CD4-positive, CD25-positive, alpha-beta regulatory T cell (primary cell): ENCODE measurements at regions not wholly inside any gene's neighbourhood (a gene's known extent, or its start where the extent isn't known, plus 50 kb on each side); places are given as distances from the start of the nearest gene placed in this dataset.

Experiments
- ATAC-seq, 2 donors: fragments of 150-1000 bp; cut with Tn5 transposase; one replicate each; pipeline ENCODE4 v1.10.0; 2021; ENCODE audit warnings: low read depth in 2 of 2, moderate number of reproducible peaks in 2 of 2, moderate library complexity in 1 of 2
- DNase-seq, 3 donors: peaks; one replicate each; pipeline versions ENCODE4 v3.0.0 to v3.0.0-alpha.2; 2012 to 2022; ENCODE audit warnings: mixed read lengths in 1 of 3
- H3K27ac ChIP-seq: one replicate; pipeline ENCODE4 v1.7.0; 2013; ENCODE audit warnings: mild to moderate bottlenecking, low read length; ENCODE audit not compliant: insufficient read depth, poor library complexity, severe bottlenecking
- H3K27me3 ChIP-seq: one replicate; pipeline ENCODE4 v1.7.0; 2013; ENCODE audit warnings: low read length; ENCODE audit not compliant: control insufficient read depth, insufficient read depth
- H3K36me3 ChIP-seq: one replicate; pipeline ENCODE4 v1.7.0; 2013; ENCODE audit warnings: mild to moderate bottlenecking, low read length, moderate library complexity; ENCODE audit not compliant: control insufficient read depth, insufficient read depth
- H3K4me1 ChIP-seq: 2 replicates; pipeline ENCODE4 v1.7.0; 2013; ENCODE audit warnings: mild to moderate bottlenecking, low read length; ENCODE audit not compliant: insufficient read depth, control insufficient read depth, poor library complexity, severe bottlenecking
- H3K4me3 ChIP-seq: one replicate; pipeline ENCODE4 v1.7.0; 2013; ENCODE audit warnings: low read depth, mild to moderate bottlenecking, low read length, moderate library complexity
- H3K9me3 ChIP-seq, 2 experiments: 1 replicate in 1 of 2; 2 replicates in 1 of 2; pipeline ENCODE4 v1.7.0; 2013; ENCODE audit warnings: low read length in 2 of 2, mild to moderate bottlenecking in 1 of 2, moderate library complexity in 1 of 2; ENCODE audit not compliant: control insufficient read depth in 2 of 2
- H3K27ac Mint-ChIP-seq, 3 donors: one replicate each; pipeline ENCODE4 v1.8.0; 2020 to 2022; ENCODE audit warnings: mild to moderate bottlenecking in 3 of 3, mixed read lengths in 3 of 3, moderate library complexity in 2 of 3
- H3K27me3 Mint-ChIP-seq: one replicate; pipeline ENCODE4 v1.8.0; 2022; ENCODE audit warnings: mild to moderate bottlenecking, mixed read lengths
- H3K36me3 Mint-ChIP-seq: one replicate; pipeline ENCODE4 v1.8.0; 2020; ENCODE audit warnings: mixed read lengths
- H3K4me1 Mint-ChIP-seq, 4 donors: one replicate each; pipeline ENCODE4 v1.8.0; 2020 to 2022; ENCODE audit warnings: mixed read lengths in 4 of 4, mild to moderate bottlenecking in 1 of 4
- H3K4me3 Mint-ChIP-seq, 4 donors: one replicate each; pipeline ENCODE4 v1.8.0; 2020 to 2022; ENCODE audit warnings: mild to moderate bottlenecking in 4 of 4, mixed read lengths in 4 of 4, moderate library complexity in 3 of 4
- H3K9me3 Mint-ChIP-seq, 7 donors: one replicate each; pipeline ENCODE4 v1.8.0; 2020 to 2022; ENCODE audit warnings: mixed read lengths in 7 of 7, mild to moderate bottlenecking in 3 of 7, moderate library complexity in 2 of 7

DNA sequence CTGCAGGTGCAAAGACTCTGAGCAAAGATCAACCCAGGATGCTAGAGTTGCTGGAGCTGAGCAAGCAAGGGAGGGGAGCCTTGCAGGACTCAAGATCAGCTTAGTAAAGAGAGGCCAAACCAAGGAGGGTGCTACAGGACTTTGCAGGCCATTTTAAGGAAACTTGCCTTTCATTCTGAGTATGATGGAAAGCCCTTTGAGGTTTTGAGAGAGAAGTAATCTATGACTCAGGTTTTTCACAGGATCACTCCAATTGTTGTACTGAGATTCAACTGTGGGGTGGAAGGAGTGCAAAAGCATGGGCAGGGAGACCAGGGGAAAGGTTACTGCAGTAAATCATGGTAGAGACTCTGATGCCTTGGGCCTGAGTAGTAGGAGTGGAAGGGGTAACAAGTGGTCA is 260.4 kb upstream of the GPR149 start:
- H3K9me3 ChIP-seq, result no peaks in the 10 kb centered on the region
- no peaks in the 10 kb centered on the region for H3K4me1 ChIP-seq
- no peaks in the 10 kb centered on the region for H3K27me3 ChIP-seq
- H3K27ac ChIP-seq, result no peak overlapping the region
- H3K4me3 ChIP-seq, result no peak overlapping the region
- H3K9me3 Mint-ChIP-seq, result peaks cover 0 to 5% (median 2%) of the 10 kb centered on the region in 7 donors
- ATAC-seq (no peak), DNase-seq (no peak)
- no peak overlapping the region for H3K27ac Mint-ChIP-seq
- no peaks in the 10 kb centered on the region for H3K36me3 ChIP-seq
- no peak overlapping the region for H3K4me3 Mint-ChIP-seq
- no peaks in the 10 kb centered on the region for H3K36me3 Mint-ChIP-seq
- no peaks in the 10 kb centered on the region for H3K4me1 Mint-ChIP-seq
- no peaks in the 10 kb centered on the region for H3K27me3 Mint-ChIP-seq

DNA sequence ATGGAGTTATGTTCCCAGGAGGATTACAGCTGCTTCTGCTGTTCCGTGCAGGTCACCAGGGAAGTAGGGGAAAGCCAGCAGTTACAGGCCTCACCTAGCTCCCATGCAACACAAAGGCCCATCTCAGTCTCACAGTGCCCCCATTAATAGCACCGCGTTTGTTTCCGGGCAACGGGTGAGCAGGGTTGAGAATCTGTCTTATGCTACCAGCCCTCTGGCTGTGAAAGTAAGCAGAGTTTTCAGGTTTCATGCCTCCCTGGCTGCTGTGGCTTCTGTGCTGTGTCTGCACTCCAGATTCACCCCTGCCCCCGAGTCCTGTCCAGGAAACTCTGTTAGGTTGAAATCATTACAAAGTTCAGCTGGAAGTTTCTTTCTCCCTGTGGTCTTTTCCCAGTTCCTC is 254.4 kb upstream of the GPR149 start:
- Histone ChIP-seq H3K27me3 (no peaks in the 10 kb centered on the region), H3K4me1 (no peaks in the 10 kb centered on the region), H3K9me3 (peaks cover 0 to 3% of the 10 kb centered on the region in 2 experiments), H3K36me3 (no peaks in the 10 kb centered on the region), H3K4me3 (no peak overlapping the region), H3K27ac (no peak overlapping the region)
- DNase-seq (no peak), ATAC-seq (no peak)
- Mint-ChIP-seq H3K9me3 (peaks cover 3 to 39% (median 7%) of the 10 kb centered on the region in 7 donors), H3K27me3 (no peaks in the 10 kb centered on the region), H3K27ac (no peak overlapping the region), H3K4me3 (no peak overlapping the region), H3K36me3 (no peaks in the 10 kb centered on the region), H3K4me1 (no peaks in the 10 kb centered on the region)

DNA sequence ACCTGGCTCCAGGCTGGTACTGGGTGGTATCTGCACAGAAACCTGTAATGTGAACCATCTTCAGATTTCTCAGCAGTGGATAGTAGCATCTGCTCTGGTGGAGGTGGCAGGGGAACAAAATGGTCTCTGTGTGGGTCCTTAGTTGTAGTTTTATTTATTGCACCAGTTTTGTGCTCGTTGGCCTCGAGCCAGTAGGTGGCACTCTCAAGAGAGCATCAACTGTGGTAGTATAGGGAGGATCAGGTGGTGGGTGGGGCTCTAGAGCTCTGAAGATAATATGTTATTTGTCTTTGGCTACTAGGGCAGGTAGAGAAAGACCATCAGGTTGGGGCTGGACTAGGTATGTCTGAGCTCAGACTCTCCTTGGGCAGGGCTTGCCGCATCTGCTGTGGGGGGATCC is 254.0 kb upstream of the GPR149 start:
- Histone ChIP-seq H3K27me3 (no peaks in the 10 kb centered on the region), H3K9me3 (peaks cover 0 to 3% of the 10 kb centered on the region in 2 experiments), H3K27ac (no peak overlapping the region), H3K4me3 (no peak overlapping the region), H3K36me3 (no peaks in the 10 kb centered on the region), H3K4me1 (no peaks in the 10 kb centered on the region)
- Mint-ChIP-seq H3K4me1 (no peaks in the 10 kb centered on the region), H3K27me3 (no peaks in the 10 kb centered on the region), H3K27ac (no peak overlapping the region), H3K36me3 (no peaks in the 10 kb centered on the region), H3K9me3 (peaks cover 3 to 40% (median 7%) of the 10 kb centered on the region in 7 donors), H3K4me3 (no peak overlapping the region)
- DNase-seq, result no peak
- ATAC-seq, result no peak

DNA sequence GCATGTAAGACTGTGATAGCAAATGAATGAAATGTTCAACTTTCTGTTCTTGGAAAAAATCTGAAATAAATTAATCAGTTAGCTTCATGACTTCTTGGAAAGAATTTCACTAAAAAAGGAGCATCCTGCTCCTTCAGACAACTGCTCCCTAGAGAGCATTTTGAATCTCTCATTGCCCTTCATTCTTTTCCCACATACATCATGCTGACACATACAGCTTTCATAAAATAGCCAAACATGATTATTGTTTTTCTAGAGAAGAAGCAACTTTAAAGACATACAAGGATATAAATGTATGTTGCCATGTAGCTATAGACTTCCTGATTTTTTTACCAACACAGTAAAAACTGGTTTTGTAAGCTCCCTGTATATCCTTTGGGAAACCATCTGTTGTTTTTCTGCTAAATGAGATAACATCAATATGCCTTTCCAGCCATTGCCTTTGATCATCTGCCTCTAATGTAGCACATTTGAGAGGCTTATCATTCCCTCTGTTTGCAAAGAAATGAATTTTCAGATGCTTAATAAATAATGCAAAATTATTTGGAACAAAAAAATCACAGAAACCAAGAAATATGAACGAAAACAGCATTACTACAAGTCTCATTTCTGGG is 248.2 kb upstream of the GPR149 start:
- Mint-ChIP-seq H3K4me3 (no peak overlapping the region), H3K36me3 (no peaks in the 10 kb centered on the region), H3K9me3 (peaks cover 0 to 31% (median 3%) of the 10 kb centered on the region in 7 donors), H3K27me3 (no peaks in the 10 kb centered on the region), H3K27ac (no peak overlapping the region), H3K4me1 (no peaks in the 10 kb centered on the region)
- H3K9me3 ChIP-seq, result no peaks in the 10 kb centered on the region
- DNase-seq (no peak), ATAC-seq (no peak)
- H3K36me3 ChIP-seq, result no peaks in the 10 kb centered on the region
- H3K27me3 ChIP-seq, result no peaks in the 10 kb centered on the region
- H3K27ac ChIP-seq, result no peak overlapping the region
- H3K4me3 ChIP-seq, result no peak overlapping the region
- H3K4me1 ChIP-seq, result no peaks in the 10 kb centered on the region

DNA sequence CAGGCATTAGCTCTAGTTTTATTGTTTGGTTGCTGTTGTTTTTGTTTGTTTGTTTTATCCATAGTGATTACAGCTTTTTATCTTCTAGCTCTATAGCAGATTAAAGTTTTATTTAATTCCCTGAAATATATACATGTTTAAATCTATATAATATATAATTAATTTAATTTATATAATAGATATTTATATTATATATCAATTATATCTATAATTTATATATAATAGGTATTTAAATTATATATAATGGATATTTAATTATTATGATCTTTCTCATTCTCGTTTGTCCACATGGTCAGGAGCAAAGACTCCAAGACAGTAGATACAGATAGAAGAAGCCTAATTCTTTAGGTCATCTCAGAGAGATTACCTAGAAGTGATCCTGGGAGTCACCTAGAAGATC is 238.8 kb upstream of the GPR149 start:
- peaks cover 0 to 7% (median 0%) of the 10 kb centered on the region in 7 donors for H3K9me3 Mint-ChIP-seq
- no peaks in the 10 kb centered on the region for H3K36me3 Mint-ChIP-seq
- Histone ChIP-seq H3K27ac (no peak overlapping the region), H3K4me1 (no peaks in the 10 kb centered on the region), H3K36me3 (no peaks in the 10 kb centered on the region), H3K9me3 (no peaks in the 10 kb centered on the region), H3K27me3 (no peaks in the 10 kb centered on the region), H3K4me3 (no peak overlapping the region)
- no peak overlapping the region for H3K4me3 Mint-ChIP-seq
- no peaks in the 10 kb centered on the region for H3K27me3 Mint-ChIP-seq
- DNase-seq (no peak), ATAC-seq (no peak)
- no peak overlapping the region for H3K27ac Mint-ChIP-seq
- no peaks in the 10 kb centered on the region for H3K4me1 Mint-ChIP-seq

DNA sequence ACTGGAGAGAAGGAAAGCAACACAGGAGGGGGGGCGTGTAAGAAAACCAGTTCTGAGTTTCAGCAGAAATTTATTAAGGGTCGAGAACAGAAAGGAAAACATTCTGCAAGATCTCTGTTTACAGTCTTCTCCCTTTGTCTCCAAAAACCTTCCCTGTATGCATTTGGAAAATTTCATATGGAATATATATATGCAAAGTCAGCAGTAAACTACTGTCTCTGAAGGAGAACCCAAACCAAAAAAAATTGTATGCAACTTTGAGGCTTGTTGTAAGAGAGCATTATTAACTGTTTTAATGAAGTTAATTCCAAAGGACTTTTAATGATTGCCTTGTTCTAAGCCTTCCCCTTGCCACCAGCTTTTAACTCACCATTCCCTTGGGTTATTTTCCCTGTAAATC is 238.2 kb upstream of the GPR149 start:
- peaks cover 0 to 6% (median 4%) of the 10 kb centered on the region in 7 donors for H3K9me3 Mint-ChIP-seq
- H3K27ac Mint-ChIP-seq, result no peak overlapping the region

DNA sequence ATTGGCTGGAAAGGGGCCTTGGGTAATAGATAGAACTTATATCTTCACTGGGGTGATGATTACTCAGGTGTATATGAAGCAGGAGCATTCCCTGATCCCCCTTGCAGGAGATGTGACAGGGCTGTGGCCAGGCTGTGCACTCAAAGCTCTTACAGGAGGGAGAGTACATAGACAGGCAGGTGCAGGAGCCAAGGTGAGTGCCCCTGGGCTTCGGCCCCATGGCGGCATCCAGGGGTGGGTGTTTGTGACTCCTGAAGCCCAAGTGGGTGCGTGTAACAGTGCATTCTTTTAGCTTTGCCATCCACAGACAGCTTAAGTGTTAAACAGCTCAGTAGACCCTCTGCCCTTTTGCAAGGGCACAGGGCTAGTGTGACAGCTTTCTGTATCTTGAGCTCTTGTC is 236.6 kb upstream of the GPR149 start:
- H3K27ac Mint-ChIP-seq, result no peak overlapping the region
- ATAC-seq (no peak), DNase-seq (no peak)
- peaks cover 0 to 7% (median 2%) of the 10 kb centered on the region in 7 donors for H3K9me3 Mint-ChIP-seq
- H3K4me3 Mint-ChIP-seq, result no peak overlapping the region
- Histone ChIP-seq H3K4me1 (no peaks in the 10 kb centered on the region), H3K36me3 (no peaks in the 10 kb centered on the region), H3K27me3 (no peaks in the 10 kb centered on the region), H3K4me3 (no peak overlapping the region), H3K27ac (no peak overlapping the region), H3K9me3 (no peaks in the 10 kb centered on the region)
- H3K27me3 Mint-ChIP-seq, result no peaks in the 10 kb centered on the region
- no peaks in the 10 kb centered on the region for H3K36me3 Mint-ChIP-seq
- no peaks in the 10 kb centered on the region for H3K4me1 Mint-ChIP-seq

More for the DNA sequence above, 238.2 kb upstream of the GPR149 start:
- H3K27me3 ChIP-seq, result no peaks in the 10 kb centered on the region
- no peaks in the 10 kb centered on the region for H3K9me3 ChIP-seq
- no peaks in the 10 kb centered on the region for H3K4me1 Mint-ChIP-seq
- H3K36me3 ChIP-seq, result no peaks in the 10 kb centered on the region
- no peak overlapping the region for H3K27ac ChIP-seq
- DNase-seq (no peak), ATAC-seq (no peak)
- no peak overlapping the region for H3K4me3 ChIP-seq
- H3K36me3 Mint-ChIP-seq, result no peaks in the 10 kb centered on the region
- H3K27me3 Mint-ChIP-seq, result no peaks in the 10 kb centered on the region
- no peaks in the 10 kb centered on the region for H3K4me1 ChIP-seq
- no peak overlapping the region for H3K4me3 Mint-ChIP-seq

DNA sequence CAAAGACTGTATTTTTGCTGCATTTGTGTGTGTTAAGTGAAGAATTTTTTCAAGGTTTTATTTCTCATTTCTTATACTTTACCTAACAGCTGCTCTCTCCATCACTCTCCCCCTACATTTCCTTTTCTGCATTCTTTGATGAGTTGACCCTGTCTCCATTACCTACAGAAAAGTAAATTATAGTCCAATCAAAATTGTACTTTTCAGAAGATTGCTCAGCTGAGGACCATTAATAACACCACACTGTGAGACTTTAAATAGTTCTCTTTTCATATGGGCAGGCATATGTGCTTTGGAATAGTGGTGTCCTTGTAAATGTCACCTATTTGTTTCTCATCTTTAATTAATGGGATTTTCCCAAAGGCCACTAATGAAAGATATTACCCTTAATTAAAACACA is 234.7 kb upstream of the GPR149 start:
- H3K4me3 ChIP-seq, result no peak overlapping the region
- no peaks in the 10 kb centered on the region for H3K36me3 ChIP-seq
- no peaks in the 10 kb centered on the region for H3K27me3 ChIP-seq
- ATAC-seq (no peak), DNase-seq (no peak)
- Mint-ChIP-seq H3K9me3 (peaks cover 0 to 7% (median 5%) of the 10 kb centered on the region in 7 donors), H3K4me1 (no peaks in the 10 kb centered on the region), H3K27ac (no peak overlapping the region), H3K4me3 (no peak overlapping the region), H3K27me3 (no peaks in the 10 kb centered on the region), H3K36me3 (no peaks in the 10 kb centered on the region)
- H3K27ac ChIP-seq, result no peak overlapping the region
- no peaks in the 10 kb centered on the region for H3K9me3 ChIP-seq
- H3K4me1 ChIP-seq, result no peaks in the 10 kb centered on the region
